ENCODE measurements at regions not wholly inside any gene's neighbourhood (a gene's known extent, or its start where the extent isn't known, plus 50 kb on each side); places are given as distances from the start of the nearest gene placed in this dataset.
A peak's percentile ranks its signal among the peaks of the same experiment; 100 is the strongest.

DNA sequence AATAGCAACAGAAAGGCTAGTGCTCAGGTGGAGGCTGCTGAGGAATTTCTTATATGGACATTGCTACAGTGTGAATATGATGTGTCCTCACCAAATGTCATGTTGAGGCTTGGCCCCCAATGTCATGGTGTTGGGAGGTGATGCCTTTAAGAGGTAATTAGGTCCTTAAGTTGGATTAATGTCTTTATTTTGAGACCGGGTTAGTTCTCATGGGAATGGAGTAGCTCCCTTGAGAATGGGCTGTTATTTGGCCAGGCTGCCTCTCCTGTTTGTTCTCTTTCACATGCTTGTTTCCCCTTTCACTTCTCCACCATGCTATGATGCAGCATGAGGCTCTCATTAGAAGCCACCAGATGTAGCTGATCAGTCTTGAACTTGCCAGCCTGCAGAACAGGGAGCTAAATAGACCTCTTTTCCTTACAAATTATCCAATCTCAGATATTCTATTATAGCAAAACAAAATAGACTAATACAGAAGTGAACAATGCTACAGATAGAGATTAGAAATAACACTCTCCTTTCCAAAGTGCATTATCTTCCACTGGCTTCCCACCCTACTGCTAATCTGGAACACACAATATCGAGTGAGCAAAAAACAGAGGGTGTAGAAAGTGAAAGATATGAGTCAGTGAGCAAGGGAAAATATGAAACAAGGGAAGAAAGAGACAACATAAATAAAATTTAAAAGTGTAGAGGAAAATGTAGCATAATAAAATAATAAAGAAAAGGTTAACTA is 160.2 kb downstream of the NTMT2 start:
- H3K4me3 ChIP-seq, result no peak overlapping the region
- ATAC-seq (ENCODE audit: insufficient number of reproducible peaks, low FRiP score, low read depth), result no peak
- H3K36me3 ChIP-seq, result no peaks in the 10 kb centered on the region
- peaks cover 42 to 69% of the 10 kb centered on the region in 2 donors for H3K4me1 ChIP-seq (ENCODE audit: control insufficient read depth in 1 of 2, low read depth in 2 of 2)
- H3K27ac ChIP-seq, result peak overlapping the region; percentile 56 to 72
- DNase-seq (ENCODE audit: low spot score), result no peak
- H3K9me3 ChIP-seq, result no peaks in the 10 kb centered on the region
- TF ChIP-seq, protein P1, sequence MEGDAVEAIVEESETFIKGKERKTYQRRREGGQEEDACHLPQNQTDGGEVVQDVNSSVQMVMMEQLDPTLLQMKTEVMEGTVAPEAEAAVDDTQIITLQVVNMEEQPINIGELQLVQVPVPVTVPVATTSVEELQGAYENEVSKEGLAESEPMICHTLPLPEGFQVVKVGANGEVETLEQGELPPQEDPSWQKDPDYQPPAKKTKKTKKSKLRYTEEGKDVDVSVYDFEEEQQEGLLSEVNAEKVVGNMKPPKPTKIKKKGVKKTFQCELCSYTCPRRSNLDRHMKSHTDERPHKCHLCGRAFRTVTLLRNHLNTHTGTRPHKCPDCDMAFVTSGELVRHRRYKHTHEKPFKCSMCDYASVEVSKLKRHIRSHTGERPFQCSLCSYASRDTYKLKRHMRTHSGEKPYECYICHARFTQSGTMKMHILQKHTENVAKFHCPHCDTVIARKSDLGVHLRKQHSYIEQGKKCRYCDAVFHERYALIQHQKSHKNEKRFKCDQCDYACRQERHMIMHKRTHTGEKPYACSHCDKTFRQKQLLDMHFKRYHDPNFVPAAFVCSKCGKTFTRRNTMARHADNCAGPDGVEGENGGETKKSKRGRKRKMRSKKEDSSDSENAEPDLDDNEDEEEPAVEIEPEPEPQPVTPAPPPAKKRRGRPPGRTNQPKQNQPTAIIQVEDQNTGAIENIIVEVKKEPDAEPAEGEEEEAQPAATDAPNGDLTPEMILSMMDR (IDR thresholded peaks at IDR 0.05), result no peak
- no peaks in the 10 kb centered on the region for H3K27me3 ChIP-seq (replicated peaks; ENCODE audit: insufficient read depth)

DNA sequence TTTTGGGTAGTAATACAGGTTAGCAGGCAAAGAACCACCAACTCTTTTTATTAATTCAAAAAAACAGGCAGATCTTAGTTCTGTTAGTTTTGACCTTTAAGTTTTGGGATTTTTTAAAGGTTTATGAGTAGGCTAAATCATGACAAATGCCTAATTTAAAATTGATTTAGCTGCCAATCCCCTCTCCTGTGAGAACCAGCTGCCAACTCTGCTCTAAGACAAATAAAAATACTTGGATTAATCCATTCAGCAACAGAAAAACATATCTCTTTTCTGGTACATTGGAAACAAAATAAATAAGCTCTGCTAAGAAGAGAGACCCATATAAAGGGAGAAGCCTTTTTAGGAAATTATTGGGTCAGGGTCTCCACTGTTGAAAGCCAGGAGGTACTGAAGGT is 160.8 kb downstream of the NTMT2 start:
- H3K27me3 ChIP-seq (replicated peaks; ENCODE audit: insufficient read depth), result no peaks in the 10 kb centered on the region
- H3K36me3 ChIP-seq, result no peaks in the 10 kb centered on the region
- ATAC-seq (ENCODE audit: insufficient number of reproducible peaks, low FRiP score, low read depth), result no peak
- no peak for DNase-seq (ENCODE audit: low spot score)
- no peak overlapping the region for H3K4me3 ChIP-seq
- peak overlapping the region; percentile 56 to 72 for H3K27ac ChIP-seq
- peaks cover 42 to 72% of the 10 kb centered on the region in 2 donors for H3K4me1 ChIP-seq (ENCODE audit: control insufficient read depth in 1 of 2, low read depth in 2 of 2)
- TF ChIP-seq, protein P1 (IDR thresholded peaks at IDR 0.05), result no peak
- H3K9me3 ChIP-seq, result no peaks in the 10 kb centered on the region

DNA sequence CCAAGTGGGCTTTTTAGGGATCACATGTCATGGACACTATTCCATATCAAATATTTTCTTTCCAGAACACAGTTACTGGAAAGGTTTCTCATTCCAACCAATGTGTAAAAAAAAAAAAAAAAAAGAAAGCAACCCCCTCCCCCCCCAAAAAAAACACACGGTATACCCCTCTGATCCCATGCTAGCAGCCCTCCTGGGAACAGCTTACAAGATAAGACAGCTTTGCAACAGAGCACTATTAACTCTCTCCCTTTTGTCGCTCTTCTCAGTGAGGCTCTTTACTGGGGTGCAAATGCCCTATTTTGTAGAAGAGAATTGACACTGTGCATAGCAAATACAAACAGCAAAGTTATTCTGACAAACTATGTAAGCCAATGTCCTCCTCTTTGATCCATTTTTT is 161.2 kb downstream of the NTMT2 start:
- Histone ChIP-seq H3K36me3 (no peaks in the 10 kb centered on the region), H3K4me1 (ENCODE audit: control insufficient read depth in 1 of 2, low read depth in 2 of 2) (peaks cover 42 to 73% of the 10 kb centered on the region in 2 donors), H3K4me3 (no peak overlapping the region), H3K27ac (peak overlapping the region; percentile 56 to 72), H3K9me3 (no peaks in the 10 kb centered on the region), H3K27me3 (replicated peaks; ENCODE audit: insufficient read depth) (no peaks in the 10 kb centered on the region)
- no peak for DNase-seq (ENCODE audit: low spot score)
- no peak for ATAC-seq (ENCODE audit: insufficient number of reproducible peaks, low FRiP score, low read depth)
- TF ChIP-seq, protein P1 (IDR thresholded peaks at IDR 0.05), result no peak

DNA sequence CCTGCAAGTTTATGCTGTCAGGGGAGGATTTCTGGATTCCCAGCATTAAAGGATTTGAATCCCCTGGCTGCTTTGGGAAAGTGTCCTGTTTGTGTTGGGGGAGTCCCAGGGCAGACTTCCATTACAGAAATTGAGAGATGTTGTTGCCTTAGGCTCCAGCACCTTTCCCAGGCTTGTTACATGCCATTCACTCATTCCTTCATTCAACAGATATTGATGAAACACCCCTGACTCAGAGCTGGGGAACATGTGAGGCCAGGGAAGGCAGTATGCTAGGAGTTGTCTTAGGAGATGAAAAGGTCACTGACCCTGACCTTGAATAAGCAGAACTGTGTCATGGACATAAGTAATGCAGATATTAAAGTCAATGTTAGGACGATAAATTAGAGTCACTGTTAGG is 161.7 kb downstream of the NTMT2 start:
- H3K4me1 ChIP-seq (ENCODE audit: control insufficient read depth in 1 of 2, low read depth in 2 of 2), result peaks cover 42 to 74% of the 10 kb centered on the region in 2 donors
- H3K4me3 ChIP-seq, result no peak overlapping the region
- TF ChIP-seq, protein P1 (IDR thresholded peaks at IDR 0.05), result no peak
- no peaks in the 10 kb centered on the region for H3K36me3 ChIP-seq
- DNase-seq (ENCODE audit: low spot score) (no peak), ATAC-seq (ENCODE audit: insufficient number of reproducible peaks, low FRiP score, low read depth) (no peak)
- H3K9me3 ChIP-seq, result no peaks in the 10 kb centered on the region
- peak overlapping the region; percentile 56 to 72 for H3K27ac ChIP-seq
- H3K27me3 ChIP-seq (replicated peaks; ENCODE audit: insufficient read depth), result no peaks in the 10 kb centered on the region

DNA sequence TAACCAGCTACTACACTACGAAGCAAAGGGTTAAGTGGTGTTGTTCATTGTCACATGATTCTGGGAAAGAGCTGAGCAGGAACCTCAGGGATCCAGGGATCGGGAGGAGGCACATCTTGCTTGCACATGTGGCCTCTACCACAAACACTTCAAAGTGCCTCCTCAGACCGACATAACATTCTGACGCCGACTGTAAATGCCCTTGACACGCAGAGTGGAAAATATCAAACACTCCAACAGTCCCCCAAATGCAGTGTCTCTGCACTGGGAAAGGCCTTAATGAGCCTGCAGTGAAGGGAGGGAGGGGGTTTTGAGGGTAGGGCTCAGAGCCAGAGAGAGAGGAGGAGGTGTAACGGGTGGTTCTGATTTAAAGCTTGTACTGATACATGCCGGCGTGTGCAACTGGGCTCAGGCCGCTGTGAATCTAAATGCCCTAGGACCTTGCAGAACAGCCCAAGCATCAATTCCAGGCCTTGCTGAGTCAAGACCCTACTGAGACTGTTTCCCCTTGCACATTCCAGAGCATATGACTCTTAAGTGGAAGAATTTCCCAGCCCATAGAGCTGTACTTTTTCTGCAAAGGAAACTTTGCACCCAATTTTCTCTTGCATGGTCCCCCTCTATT is 163.7 kb downstream of the NTMT2 start:
- peaks cover 30 to 64% of the 10 kb centered on the region in 2 donors for H3K4me1 ChIP-seq (ENCODE audit: control insufficient read depth in 1 of 2, low read depth in 2 of 2)
- DNase-seq (ENCODE audit: low spot score), result peak; percentile 8
- peak overlapping the region; percentile 42 to 47 for H3K27ac ChIP-seq
- peak overlapping the region; percentile 28 for H3K4me3 ChIP-seq
- no peaks in the 10 kb centered on the region for H3K27me3 ChIP-seq (replicated peaks; ENCODE audit: insufficient read depth)
- no peaks in the 10 kb centered on the region for H3K9me3 ChIP-seq
- no peak for ATAC-seq (ENCODE audit: insufficient number of reproducible peaks, low FRiP score, low read depth)
- H3K36me3 ChIP-seq, result no peaks in the 10 kb centered on the region
- TF ChIP-seq, protein P1 (IDR thresholded peaks at IDR 0.05), result no peak
